ENCODE measurements at regions not wholly inside any gene's neighbourhood (a gene's known extent, or its start where the extent isn't known, plus 50 kb on each side); places are given as distances from the start of the nearest gene placed in this dataset.

- peak overlapping the region; percentile 43 for H3K4me3 ChIP-seq (ENCODE audit: low read depth, low read length)
- peaks cover 7% of the 10 kb centered on the region for H3K4me1 ChIP-seq (ENCODE audit: control insufficient read depth, insufficient read depth, low read length, unreplicated experiment)
- H3K27me3 ChIP-seq (ENCODE audit: insufficient read depth, low read length): no peaks in the 10 kb centered on the region
- H3K27ac ChIP-seq (ENCODE audit: low read depth, low read length): peak overlapping the region; percentile 26
- peak overlapping the region; percentile 50 for H2AFZ ChIP-seq (ENCODE audit: low read length, unreplicated experiment)
- no peaks in the 10 kb centered on the region for H3K79me2 ChIP-seq (ENCODE audit: control insufficient read depth, insufficient read depth, low read length, unreplicated experiment)
- H3K36me3 ChIP-seq (ENCODE audit: insufficient read depth, low read length): no peaks in the 10 kb centered on the region
Measured at GRCh38 chr2:219727771-219728429, 100.5 kb downstream of the SLC4A3 start.

GRCh38 chr2:219728991-219729487 is 101.6 kb downstream of the SLC4A3 start:
- Histone ChIP-seq H2AFZ (ENCODE audit: low read length, unreplicated experiment) (no peak overlapping the region), H3K4me3 (ENCODE audit: low read depth, low read length) (no peak overlapping the region), H3K27ac (ENCODE audit: low read depth, low read length) (no peak overlapping the region), H3K4me1 (ENCODE audit: control insufficient read depth, insufficient read depth, low read length, unreplicated experiment) (peaks cover 7% of the 10 kb centered on the region), H3K79me2 (ENCODE audit: control insufficient read depth, insufficient read depth, low read length, unreplicated experiment) (no peaks in the 10 kb centered on the region), H3K27me3 (ENCODE audit: insufficient read depth, low read length) (no peaks in the 10 kb centered on the region), H3K36me3 (ENCODE audit: insufficient read depth, low read length) (no peaks in the 10 kb centered on the region)

- no peaks in the 10 kb centered on the region for H3K36me3 ChIP-seq (ENCODE audit: insufficient read depth, low read length)
- H3K4me1 ChIP-seq (ENCODE audit: control insufficient read depth, insufficient read depth, low read length, unreplicated experiment): peaks cover 7% of the 10 kb centered on the region
- H3K27me3 ChIP-seq (ENCODE audit: insufficient read depth, low read length): no peaks in the 10 kb centered on the region
- H2AFZ ChIP-seq (ENCODE audit: low read length, unreplicated experiment): no peak overlapping the region
- H3K79me2 ChIP-seq (ENCODE audit: control insufficient read depth, insufficient read depth, low read length, unreplicated experiment): no peaks in the 10 kb centered on the region
- no peak overlapping the region for H3K27ac ChIP-seq (ENCODE audit: low read depth, low read length)
- H3K4me3 ChIP-seq (ENCODE audit: low read depth, low read length): no peak overlapping the region
Measured at GRCh38 chr2:219731173-219731572, 103.7 kb downstream of the SLC4A3 start.

- H3K79me2 ChIP-seq (ENCODE audit: control insufficient read depth, insufficient read depth, low read length, unreplicated experiment): no peaks in the 10 kb centered on the region
Measured at GRCh38 chr2:219733106-219733505, 105.7 kb downstream of the SLC4A3 start.

GRCh38 chr2:219733746-219734145 is 106.3 kb downstream of the SLC4A3 start:
- Histone ChIP-seq H3K4me1 (ENCODE audit: control insufficient read depth, insufficient read depth, low read length, unreplicated experiment) (no peaks in the 10 kb centered on the region), H3K79me2 (ENCODE audit: control insufficient read depth, insufficient read depth, low read length, unreplicated experiment) (no peaks in the 10 kb centered on the region), H3K27ac (ENCODE audit: low read depth, low read length) (no peak overlapping the region), H2AFZ (ENCODE audit: low read length, unreplicated experiment) (no peak overlapping the region), H3K27me3 (ENCODE audit: insufficient read depth, low read length) (peaks cover 9% of the 10 kb centered on the region; the same call in 1 of the 2 replicates), H3K36me3 (ENCODE audit: insufficient read depth, low read length) (no peaks in the 10 kb centered on the region), H3K4me3 (ENCODE audit: low read depth, low read length) (no peak overlapping the region)

More at GRCh38 chr2:219733106-219733505, 105.7 kb downstream of the SLC4A3 start:
- H3K4me3 ChIP-seq (ENCODE audit: low read depth, low read length): no peak overlapping the region
- peaks cover 9% of the 10 kb centered on the region; the same call in 1 of the 2 replicates for H3K27me3 ChIP-seq (ENCODE audit: insufficient read depth, low read length)
- H3K4me1 ChIP-seq (ENCODE audit: control insufficient read depth, insufficient read depth, low read length, unreplicated experiment): peaks cover 5% of the 10 kb centered on the region
- no peaks in the 10 kb centered on the region for H3K36me3 ChIP-seq (ENCODE audit: insufficient read depth, low read length)
- no peak overlapping the region for H3K27ac ChIP-seq (ENCODE audit: low read depth, low read length)
- no peak overlapping the region for H2AFZ ChIP-seq (ENCODE audit: low read length, unreplicated experiment)

- Histone ChIP-seq H3K27ac (ENCODE audit: low read depth, low read length) (no peak overlapping the region), H3K79me2 (ENCODE audit: control insufficient read depth, insufficient read depth, low read length, unreplicated experiment) (no peaks in the 10 kb centered on the region), H3K4me3 (ENCODE audit: low read depth, low read length) (no peak overlapping the region), H2AFZ (ENCODE audit: low read length, unreplicated experiment) (no peak overlapping the region), H3K4me1 (ENCODE audit: control insufficient read depth, insufficient read depth, low read length, unreplicated experiment) (no peaks in the 10 kb centered on the region), H3K36me3 (ENCODE audit: insufficient read depth, low read length) (no peaks in the 10 kb centered on the region), H3K27me3 (ENCODE audit: insufficient read depth, low read length) (peaks cover 9% of the 10 kb centered on the region; the same call in 1 of the 2 replicates)
Measured at GRCh38 chr2:219736209-219736608, 108.8 kb downstream of the SLC4A3 start.

- H3K27me3 ChIP-seq (ENCODE audit: insufficient read depth, low read length): peaks cover 14% of the 10 kb centered on the region
- no peak overlapping the region for H3K4me3 ChIP-seq (ENCODE audit: low read depth, low read length)
- H2AFZ ChIP-seq (ENCODE audit: low read length, unreplicated experiment): no peak overlapping the region
- no peaks in the 10 kb centered on the region for H3K36me3 ChIP-seq (ENCODE audit: insufficient read depth, low read length)
- no peaks in the 10 kb centered on the region for H3K4me1 ChIP-seq (ENCODE audit: control insufficient read depth, insufficient read depth, low read length, unreplicated experiment)
- H3K27ac ChIP-seq (ENCODE audit: low read depth, low read length): no peak overlapping the region
- no peaks in the 10 kb centered on the region for H3K79me2 ChIP-seq (ENCODE audit: control insufficient read depth, insufficient read depth, low read length, unreplicated experiment)
Measured at GRCh38 chr2:219737270-219737691, 109.9 kb downstream of the SLC4A3 start.

- Histone ChIP-seq H3K4me3 (ENCODE audit: low read depth, low read length) (no peak overlapping the region), H3K36me3 (ENCODE audit: insufficient read depth, low read length) (no peaks in the 10 kb centered on the region), H3K27ac (ENCODE audit: low read depth, low read length) (no peak overlapping the region), H2AFZ (ENCODE audit: low read length, unreplicated experiment) (no peak overlapping the region), H3K27me3 (ENCODE audit: insufficient read depth, low read length) (peaks cover 30% of the 10 kb centered on the region), H3K79me2 (ENCODE audit: control insufficient read depth, insufficient read depth, low read length, unreplicated experiment) (no peaks in the 10 kb centered on the region), H3K4me1 (ENCODE audit: control insufficient read depth, insufficient read depth, low read length, unreplicated experiment) (no peaks in the 10 kb centered on the region)
Measured at GRCh38 chr2:219739066-219739465, 111.6 kb downstream of the SLC4A3 start.

- no peaks in the 10 kb centered on the region for H3K4me1 ChIP-seq (ENCODE audit: control insufficient read depth, insufficient read depth, low read length, unreplicated experiment)
- H3K27me3 ChIP-seq (ENCODE audit: insufficient read depth, low read length): peaks cover 39% of the 10 kb centered on the region
- H3K36me3 ChIP-seq (ENCODE audit: insufficient read depth, low read length): no peaks in the 10 kb centered on the region
- no peak overlapping the region for H2AFZ ChIP-seq (ENCODE audit: low read length, unreplicated experiment)
- no peaks in the 10 kb centered on the region for H3K79me2 ChIP-seq (ENCODE audit: control insufficient read depth, insufficient read depth, low read length, unreplicated experiment)
- H3K4me3 ChIP-seq (ENCODE audit: low read depth, low read length): no peak overlapping the region
- H3K27ac ChIP-seq (ENCODE audit: low read depth, low read length): no peak overlapping the region
Measured at GRCh38 chr2:219739866-219740440, 112.5 kb downstream of the SLC4A3 start.

GRCh38 chr2:219743548-219743947 is 116.1 kb downstream of the SLC4A3 start:
- H3K36me3 ChIP-seq (ENCODE audit: insufficient read depth, low read length): no peaks in the 10 kb centered on the region

GRCh38 chr2:219744066-219744465 is 116.6 kb downstream of the SLC4A3 start:
- H3K27ac ChIP-seq (ENCODE audit: low read depth, low read length): no peak overlapping the region
- no peaks in the 10 kb centered on the region for H3K4me1 ChIP-seq (ENCODE audit: control insufficient read depth, insufficient read depth, low read length, unreplicated experiment)
- no peaks in the 10 kb centered on the region for H3K79me2 ChIP-seq (ENCODE audit: control insufficient read depth, insufficient read depth, low read length, unreplicated experiment)

More at GRCh38 chr2:219743548-219743947, 116.1 kb downstream of the SLC4A3 start:
- Histone ChIP-seq H2AFZ (ENCODE audit: low read length, unreplicated experiment) (no peak overlapping the region), H3K4me3 (ENCODE audit: low read depth, low read length) (no peak overlapping the region), H3K27me3 (ENCODE audit: insufficient read depth, low read length) (peaks cover 45% of the 10 kb centered on the region), H3K4me1 (ENCODE audit: control insufficient read depth, insufficient read depth, low read length, unreplicated experiment) (no peaks in the 10 kb centered on the region), H3K27ac (ENCODE audit: low read depth, low read length) (no peak overlapping the region), H3K79me2 (ENCODE audit: control insufficient read depth, insufficient read depth, low read length, unreplicated experiment) (no peaks in the 10 kb centered on the region)

More at GRCh38 chr2:219744066-219744465, 116.6 kb downstream of the SLC4A3 start:
- Histone ChIP-seq H3K4me3 (ENCODE audit: low read depth, low read length) (no peak overlapping the region), H3K27me3 (ENCODE audit: insufficient read depth, low read length) (peaks cover 45% of the 10 kb centered on the region), H3K36me3 (ENCODE audit: insufficient read depth, low read length) (no peaks in the 10 kb centered on the region), H2AFZ (ENCODE audit: low read length, unreplicated experiment) (no peak overlapping the region)
